ENCODE measurements at regions not wholly inside any gene's neighbourhood (a gene's known extent, or its start where the extent isn't known, plus 50 kb on each side); places are given as distances from the start of the nearest gene placed in this dataset.

DNA sequence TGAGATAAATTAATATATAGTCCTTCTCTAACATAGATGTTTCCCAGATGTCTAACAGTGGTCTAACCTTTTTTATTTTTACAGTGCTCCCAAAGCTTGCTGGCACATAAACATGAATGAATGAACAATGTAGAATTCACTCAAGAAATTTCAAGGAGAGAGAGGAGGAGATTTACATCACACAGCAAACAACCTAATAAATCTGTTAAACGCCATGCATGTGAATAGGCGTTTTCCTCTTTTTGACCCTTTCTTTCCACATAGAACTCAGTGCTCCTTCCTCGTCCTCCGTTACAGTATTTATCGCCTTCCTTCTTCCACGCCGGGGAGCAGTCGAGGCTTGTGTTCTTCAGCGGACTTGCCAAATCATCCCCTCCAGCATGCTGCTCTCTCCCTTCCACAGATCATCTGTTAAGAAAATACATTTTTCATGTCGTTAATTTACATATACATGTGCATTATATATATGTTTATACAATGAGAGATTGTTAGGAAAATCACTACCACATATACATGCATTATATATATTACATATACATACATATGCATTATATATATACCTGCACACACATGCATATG, 93.0 kb downstream of the SLC35B3 start:
- TF ChIP-seq, protein P1, sequence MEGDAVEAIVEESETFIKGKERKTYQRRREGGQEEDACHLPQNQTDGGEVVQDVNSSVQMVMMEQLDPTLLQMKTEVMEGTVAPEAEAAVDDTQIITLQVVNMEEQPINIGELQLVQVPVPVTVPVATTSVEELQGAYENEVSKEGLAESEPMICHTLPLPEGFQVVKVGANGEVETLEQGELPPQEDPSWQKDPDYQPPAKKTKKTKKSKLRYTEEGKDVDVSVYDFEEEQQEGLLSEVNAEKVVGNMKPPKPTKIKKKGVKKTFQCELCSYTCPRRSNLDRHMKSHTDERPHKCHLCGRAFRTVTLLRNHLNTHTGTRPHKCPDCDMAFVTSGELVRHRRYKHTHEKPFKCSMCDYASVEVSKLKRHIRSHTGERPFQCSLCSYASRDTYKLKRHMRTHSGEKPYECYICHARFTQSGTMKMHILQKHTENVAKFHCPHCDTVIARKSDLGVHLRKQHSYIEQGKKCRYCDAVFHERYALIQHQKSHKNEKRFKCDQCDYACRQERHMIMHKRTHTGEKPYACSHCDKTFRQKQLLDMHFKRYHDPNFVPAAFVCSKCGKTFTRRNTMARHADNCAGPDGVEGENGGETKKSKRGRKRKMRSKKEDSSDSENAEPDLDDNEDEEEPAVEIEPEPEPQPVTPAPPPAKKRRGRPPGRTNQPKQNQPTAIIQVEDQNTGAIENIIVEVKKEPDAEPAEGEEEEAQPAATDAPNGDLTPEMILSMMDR (IDR thresholded peaks at IDR 0.05; ENCODE audit: unreplicated experiment): no peak
- Mint-ChIP-seq H3K36me3 (ENCODE audit: insufficient read depth, unreplicated experiment) (no peaks in the 10 kb centered on the region), H3K27ac (ENCODE audit: unreplicated experiment) (no peak overlapping the region), H3K9me3 (ENCODE audit: low read depth, unreplicated experiment) (no peaks in the 10 kb centered on the region), H3K4me3 (ENCODE audit: low read depth, unreplicated experiment) (no peak overlapping the region), H3K27me3 (ENCODE audit: unreplicated experiment) (no peaks in the 10 kb centered on the region), H3K4me1 (ENCODE audit: low read depth, unreplicated experiment) (no peaks in the 10 kb centered on the region)
- BruUV-seq (replicated peaks): no TSS peak
- intact Hi-C loops (cut with micrococcal nuclease; ENCODE audit: unreplicated experiment): loop anchor here (10.0 kb wide), 1 partner anchor 978 kb away; no protein-coding TSS in a partner anchor
- no peak for DNase-seq
- CTCF ChIA-PET: no interaction called here

GRCh38 chr6:8337147-8337546, 98.2 kb downstream of the SLC35B3 start:
- BruUV-seq (replicated peaks): no TSS peak
- intact Hi-C loops (cut with micrococcal nuclease; ENCODE audit: unreplicated experiment): no loop called here

DNA sequence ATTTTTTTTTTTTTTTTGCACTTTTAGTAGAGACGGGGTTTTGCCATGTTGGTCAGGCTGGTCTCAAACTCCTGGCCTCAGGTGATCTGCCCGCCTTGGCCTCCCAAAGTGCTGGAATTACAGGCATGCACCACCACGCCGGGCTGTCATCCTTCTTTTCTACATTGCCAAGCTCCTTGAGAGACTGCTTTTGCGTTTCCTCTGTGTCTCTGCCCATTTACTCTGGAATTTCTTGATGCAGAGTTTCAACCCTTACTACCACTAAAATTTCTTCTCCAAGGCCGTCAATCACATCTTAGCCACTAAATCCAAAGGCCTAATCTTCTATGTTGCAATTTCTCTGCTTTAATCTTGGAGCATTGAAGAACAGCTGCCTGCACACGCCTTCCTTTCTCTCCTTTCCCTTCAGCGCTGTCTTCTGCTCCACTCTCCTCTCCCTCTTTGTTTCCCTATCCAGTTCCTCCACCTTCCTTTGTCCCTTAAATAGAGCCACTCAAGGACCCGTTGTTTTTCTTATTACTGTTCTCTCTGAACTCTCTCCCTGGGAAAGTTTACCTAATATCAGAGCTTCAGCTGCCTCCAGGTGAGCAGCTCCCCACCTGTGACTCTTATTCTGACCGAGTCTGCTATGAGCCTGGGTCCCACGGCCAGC, 98.8 kb downstream of the SLC35B3 start:
- CTCF ChIA-PET: interaction anchor here (0.7 kb wide), 1 partner anchor 1450 kb away, joined by 3 read pairs; no protein-coding TSS in a partner anchor
- no peaks in the 10 kb centered on the region for H3K4me1 Mint-ChIP-seq (ENCODE audit: low read depth, unreplicated experiment)
- no peaks in the 10 kb centered on the region for H3K27me3 Mint-ChIP-seq (ENCODE audit: unreplicated experiment)
- no peak for DNase-seq
- no TSS peak for BruUV-seq (replicated peaks)
- H3K9me3 Mint-ChIP-seq (ENCODE audit: low read depth, unreplicated experiment): no peaks in the 10 kb centered on the region
- no peak overlapping the region for H3K27ac Mint-ChIP-seq (ENCODE audit: unreplicated experiment)
- H3K36me3 Mint-ChIP-seq (ENCODE audit: insufficient read depth, unreplicated experiment): no peaks in the 10 kb centered on the region
- TF ChIP-seq, protein P1 (IDR thresholded peaks at IDR 0.05; ENCODE audit: unreplicated experiment): no peak
- intact Hi-C loops (cut with micrococcal nuclease; ENCODE audit: unreplicated experiment): no loop called here
- no peak overlapping the region for H3K4me3 Mint-ChIP-seq (ENCODE audit: low read depth, unreplicated experiment)

More at GRCh38 chr6:8337147-8337546, 98.2 kb downstream of the SLC35B3 start:
- Mint-ChIP-seq H3K27ac (ENCODE audit: unreplicated experiment) (no peak overlapping the region), H3K27me3 (ENCODE audit: unreplicated experiment) (no peaks in the 10 kb centered on the region), H3K4me1 (ENCODE audit: low read depth, unreplicated experiment) (no peaks in the 10 kb centered on the region), H3K9me3 (ENCODE audit: low read depth, unreplicated experiment) (no peaks in the 10 kb centered on the region), H3K4me3 (ENCODE audit: low read depth, unreplicated experiment) (no peak overlapping the region), H3K36me3 (ENCODE audit: insufficient read depth, unreplicated experiment) (no peaks in the 10 kb centered on the region)
- CTCF ChIA-PET: no interaction called here
- TF ChIP-seq, protein P1 (IDR thresholded peaks at IDR 0.05; ENCODE audit: unreplicated experiment): no peak
- no peak for DNase-seq

DNA sequence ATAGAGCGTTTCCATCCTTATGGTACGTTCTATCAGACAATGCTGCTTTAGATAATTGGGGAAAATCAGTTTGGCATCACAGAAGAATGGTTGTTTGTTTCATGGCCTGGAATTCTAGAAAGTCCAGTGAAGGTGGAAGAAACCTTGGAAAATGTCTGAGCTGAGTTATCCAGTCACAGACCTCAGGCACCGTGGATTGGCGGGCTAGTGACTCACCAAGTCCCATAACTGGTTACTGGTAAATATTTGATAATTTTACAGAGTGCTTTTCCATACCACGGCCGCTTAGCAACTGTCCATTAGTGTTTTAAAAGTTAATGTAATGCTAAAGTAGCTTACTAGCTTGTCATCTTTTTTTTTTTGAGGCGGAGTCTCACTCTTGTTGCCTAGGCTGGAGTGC, 99.4 kb downstream of the SLC35B3 start:
- Mint-ChIP-seq H3K27me3 (ENCODE audit: unreplicated experiment) (no peaks in the 10 kb centered on the region), H3K36me3 (ENCODE audit: insufficient read depth, unreplicated experiment) (no peaks in the 10 kb centered on the region), H3K4me3 (ENCODE audit: low read depth, unreplicated experiment) (no peak overlapping the region), H3K27ac (ENCODE audit: unreplicated experiment) (no peak overlapping the region), H3K4me1 (ENCODE audit: low read depth, unreplicated experiment) (no peaks in the 10 kb centered on the region), H3K9me3 (ENCODE audit: low read depth, unreplicated experiment) (no peaks in the 10 kb centered on the region)
- CTCF ChIA-PET: interaction anchor here (0.6 to 0.7 kb wide), 2 partner anchors 358 to 1450 kb away, joined by 3 read pairs; no protein-coding TSS in a partner anchor
- no peak for DNase-seq
- intact Hi-C loops (cut with micrococcal nuclease; ENCODE audit: unreplicated experiment): no loop called here
- TF ChIP-seq, protein P1 (IDR thresholded peaks at IDR 0.05; ENCODE audit: unreplicated experiment): no peak
- BruUV-seq (replicated peaks): no TSS peak

All from Calu3 (cell line).